Right ventricle myocardium superior (tissue), 1 donor: ENCODE measurements at regions not wholly inside any gene's neighbourhood (a gene's known extent, or its start where the extent isn't known, plus 50 kb on each side); places are given as distances from the start of the nearest gene placed in this dataset.

Source experiments
- ATAC-seq: fragments of 200-7000 bp; cut with Tn5 transposase; one replicate; pipeline ENCODE4 v1.9.1; 2020; ENCODE audit warnings: mild to moderate bottlenecking; ENCODE audit not compliant: poor library complexity
- DNase-seq: peaks from one replicate; pipeline ENCODE4 v3.0.0-alpha.2; 2020
- intact Hi-C: fragments of 100-400 bp; cut with DNase I; formaldehyde crosslinking; loops from one replicate; pipeline ENCODE4 v1.11.2; 2022
- donor health status: DM: no; HTN: yes; CAD: no; lungs with severe emphysema.

- no peak for ATAC-seq
- intact Hi-C loops: no loop called here
These were observed 111.1 kb upstream of the FMR1 start for GRCh38 chrX:147800663-147801062.

GRCh38 chrX:147803948-147804347 is 107.8 kb upstream of the FMR1 start:
- no peak for ATAC-seq
- no peak for DNase-seq
- intact Hi-C loops: no loop called here

More at GRCh38 chrX:147800663-147801062, 111.1 kb upstream of the FMR1 start:
- DNase-seq: no peak

GRCh38 chrX:147811803-147812202 is 99.9 kb upstream of the FMR1 start:
- DNase-seq: no peak
- intact Hi-C loops: no loop called here
- no peak for ATAC-seq

GRCh38 chrX:147827070-147827469 is 84.6 kb upstream of the FMR1 start:
- ATAC-seq: no peak
- intact Hi-C loops: no loop called here
- DNase-seq: no peak

- ATAC-seq (no peak), DNase-seq (no peak)
- intact Hi-C loops: no loop called here
These were observed 83.0 kb upstream of the FMR1 start for GRCh38 chrX:147828719-147829118.

GRCh38 chrX:147832707-147833348 is 78.9 kb upstream of the FMR1 start:
- intact Hi-C loops: no loop called here
- ATAC-seq: no peak
- DNase-seq: no peak

- ATAC-seq (no peak), DNase-seq (no peak)
- intact Hi-C loops: no loop called here
These were observed 73.1 kb upstream of the FMR1 start for GRCh38 chrX:147838465-147839131.

- ATAC-seq (no peak), DNase-seq (no peak)
- intact Hi-C loops: no loop called here
These were observed 65.0 kb upstream of the FMR1 start for GRCh38 chrX:147846676-147847075.

- intact Hi-C loops: no loop called here
- no peak for ATAC-seq
- DNase-seq: no peak
These were observed 63.7 kb upstream of the FMR1 start for GRCh38 chrX:147847999-147848398.

- intact Hi-C loops: no loop called here
- ATAC-seq (no peak), DNase-seq (no peak)
These were observed 62.9 kb upstream of the FMR1 start for GRCh38 chrX:147848543-147849443.

GRCh38 chrX:147850875-147851274 is 60.8 kb upstream of the FMR1 start:
- ATAC-seq (no peak), DNase-seq (no peak)
- intact Hi-C loops: no loop called here

GRCh38 chrX:147853701-147854100 is 58.0 kb upstream of the FMR1 start:
- DNase-seq: no peak
- intact Hi-C loops: no loop called here
- ATAC-seq: no peak

- ATAC-seq (no peak), DNase-seq (no peak)
- intact Hi-C loops: no loop called here
These were observed 52.1 kb upstream of the FMR1 start for GRCh38 chrX:147859666-147860065.
